Caco-2 (cell line): ENCODE measurements at regions not wholly inside any gene's neighbourhood (a gene's known extent, or its start where the extent isn't known, plus 50 kb on each side); places are given as distances from the start of the nearest gene placed in this dataset.

ENCODE experiments used
- BruUV-seq: library from RNA; stranded (reverse); fragments of 400-500 nt; replicated peaks from 2 replicates; lab custom pipeline; 2021; lab: Mats Ljungman, UMichigan
- CTCF ChIA-PET: fragments of 300-600 bp; sonication (Branson Sonifier 250); formaldehyde crosslinking; loops from one replicate; lab custom pipeline; 2022; ENCODE audit warnings: antibody characterized with exemption; lab: Charles Lee
- POLR2A ChIA-PET: fragments of 300-600 bp; sonication (Branson Sonifier 250); formaldehyde crosslinking; loops from one replicate; lab custom pipeline; 2022; ENCODE audit warnings: antibody characterized with exemption; lab: Charles Lee
- DNase-seq, 2 experiments: peaks; one replicate each; pipeline versions ENCODE4 v3.0.0 to v3.0.0-alpha.2; 2020 to 2022
- H3K27me3 ChIP-seq: replicated peaks from 2 replicates; pipeline ENCODE4 v1.6.0; 2011; ENCODE audit warnings: low read length; ENCODE audit not compliant: control insufficient read depth, insufficient read depth
- H3K36me3 ChIP-seq: 2 replicates; pipeline ENCODE4 v1.5.1; 2011; ENCODE audit warnings: low read length; ENCODE audit not compliant: control insufficient read depth, insufficient read depth
- H3K4me1 ChIP-seq: fragments of 250-450 bp; sonication (Bioruptor Pico); 2 replicates; pipeline ENCODE4 v1.5.1; 2020; ENCODE audit warnings: mild to moderate bottlenecking
- H3K4me3 ChIP-seq: 2 replicates; pipeline ENCODE4 v1.5.1; 2011; ENCODE audit warnings: low read depth, mild to moderate bottlenecking, control low read depth, low read length
- H3K9me3 ChIP-seq: fragments of 250-450 bp; sonication (Bioruptor Pico); 2 replicates; pipeline ENCODE4 v1.5.1; 2020; ENCODE audit warnings: mild to moderate bottlenecking, moderate library complexity
- H3K27ac Mint-ChIP-seq: one replicate; pipeline ENCODE4 v1.8.0; 2022; ENCODE audit warnings: mixed read lengths; ENCODE audit not compliant: unreplicated experiment
- H3K27me3 Mint-ChIP-seq: one replicate; pipeline ENCODE4 v1.8.0; 2022; ENCODE audit warnings: mixed read lengths; ENCODE audit not compliant: insufficient read depth, unreplicated experiment
- H3K36me3 Mint-ChIP-seq: one replicate; pipeline ENCODE4 v1.8.0; 2022; ENCODE audit warnings: mild to moderate bottlenecking, mixed read lengths; ENCODE audit not compliant: insufficient read depth, unreplicated experiment
- H3K4me1 Mint-ChIP-seq: one replicate; pipeline ENCODE4 v1.8.0; 2022; ENCODE audit warnings: low read depth, mixed read lengths; ENCODE audit not compliant: unreplicated experiment
- H3K4me3 Mint-ChIP-seq: one replicate; pipeline ENCODE4 v1.8.0; 2022; ENCODE audit warnings: mild to moderate bottlenecking, moderate library complexity, mixed read lengths; ENCODE audit not compliant: unreplicated experiment
- H3K9me3 Mint-ChIP-seq: one replicate; pipeline ENCODE4 v1.8.0; 2022; ENCODE audit warnings: mixed read lengths; ENCODE audit not compliant: unreplicated experiment
- intact Hi-C: fragments of 100-400 bp; cut with micrococcal nuclease; formaldehyde crosslinking; loops from one replicate; pipeline ENCODE4 v1.10.0; 2022; ENCODE audit not compliant: unreplicated experiment
- TF ChIP-seq, protein P1 (sequence below), 2 experiments: fragments of 200-600 bp in 1 of 2; IDR thresholded peaks; 1 replicate in 1 of 2; 2 replicates in 1 of 2; pipeline versions ENCODE4 v1.5.1 to v1.8.0; 2011 to 2022; ENCODE audit warnings: antibody characterized with exemption in 1 of 2, control low read depth in 1 of 2, inconsistent platforms in 1 of 2, low read depth in 1 of 2, low read length in 1 of 2, mild to moderate bottlenecking in 1 of 2, moderate library complexity in 1 of 2; ENCODE audit not compliant: insufficient read depth in 1 of 2, severe bottlenecking in 1 of 2, unreplicated experiment in 1 of 2

DNA sequence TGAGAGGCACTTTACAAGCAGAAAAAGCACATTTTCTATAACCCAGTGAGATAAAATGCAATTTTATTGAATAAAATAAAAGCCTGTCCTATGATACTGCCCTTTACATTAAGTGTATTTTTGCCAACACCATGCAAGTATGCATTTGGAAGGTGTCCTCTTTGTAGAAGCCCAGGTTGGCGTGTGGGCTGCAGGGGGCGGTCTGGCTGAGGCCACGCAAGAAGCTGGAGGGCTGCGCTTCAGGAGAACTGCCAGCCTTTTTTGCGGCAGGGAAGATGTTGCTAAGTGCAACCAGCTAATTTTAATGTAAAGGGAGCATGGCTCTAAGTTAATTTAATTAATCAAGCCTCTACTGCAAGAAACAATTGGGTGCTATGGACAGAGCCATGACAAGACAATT is 562.8 kb upstream of the SALL3 start:
- Mint-ChIP-seq H3K4me3 (no peak overlapping the region), H3K36me3 (no peaks in the 10 kb centered on the region), H3K27ac (no peak overlapping the region), H3K27me3 (peaks cover 4% of the 10 kb centered on the region), H3K9me3 (no peaks in the 10 kb centered on the region), H3K4me1 (no peaks in the 10 kb centered on the region)
- H3K4me1 ChIP-seq: no peaks in the 10 kb centered on the region
- POLR2A ChIA-PET: no interaction called here
- TF ChIP-seq, protein P1, sequence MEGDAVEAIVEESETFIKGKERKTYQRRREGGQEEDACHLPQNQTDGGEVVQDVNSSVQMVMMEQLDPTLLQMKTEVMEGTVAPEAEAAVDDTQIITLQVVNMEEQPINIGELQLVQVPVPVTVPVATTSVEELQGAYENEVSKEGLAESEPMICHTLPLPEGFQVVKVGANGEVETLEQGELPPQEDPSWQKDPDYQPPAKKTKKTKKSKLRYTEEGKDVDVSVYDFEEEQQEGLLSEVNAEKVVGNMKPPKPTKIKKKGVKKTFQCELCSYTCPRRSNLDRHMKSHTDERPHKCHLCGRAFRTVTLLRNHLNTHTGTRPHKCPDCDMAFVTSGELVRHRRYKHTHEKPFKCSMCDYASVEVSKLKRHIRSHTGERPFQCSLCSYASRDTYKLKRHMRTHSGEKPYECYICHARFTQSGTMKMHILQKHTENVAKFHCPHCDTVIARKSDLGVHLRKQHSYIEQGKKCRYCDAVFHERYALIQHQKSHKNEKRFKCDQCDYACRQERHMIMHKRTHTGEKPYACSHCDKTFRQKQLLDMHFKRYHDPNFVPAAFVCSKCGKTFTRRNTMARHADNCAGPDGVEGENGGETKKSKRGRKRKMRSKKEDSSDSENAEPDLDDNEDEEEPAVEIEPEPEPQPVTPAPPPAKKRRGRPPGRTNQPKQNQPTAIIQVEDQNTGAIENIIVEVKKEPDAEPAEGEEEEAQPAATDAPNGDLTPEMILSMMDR (IDR thresholded peaks at IDR 0.05; ENCODE audit: insufficient read depth in 1 of 2, low read depth in 1 of 2, low read length in 1 of 2, severe bottlenecking in 1 of 2, unreplicated experiment in 1 of 2): no peak
- CTCF ChIA-PET: no interaction called here
- no peaks in the 10 kb centered on the region for H3K36me3 ChIP-seq
- DNase-seq: no peak
- H3K4me3 ChIP-seq: no peak overlapping the region
- H3K9me3 ChIP-seq: no peaks in the 10 kb centered on the region
- intact Hi-C loops: no loop called here
- BruUV-seq: no TSS peak
- H3K27me3 ChIP-seq: no peaks in the 10 kb centered on the region

DNA sequence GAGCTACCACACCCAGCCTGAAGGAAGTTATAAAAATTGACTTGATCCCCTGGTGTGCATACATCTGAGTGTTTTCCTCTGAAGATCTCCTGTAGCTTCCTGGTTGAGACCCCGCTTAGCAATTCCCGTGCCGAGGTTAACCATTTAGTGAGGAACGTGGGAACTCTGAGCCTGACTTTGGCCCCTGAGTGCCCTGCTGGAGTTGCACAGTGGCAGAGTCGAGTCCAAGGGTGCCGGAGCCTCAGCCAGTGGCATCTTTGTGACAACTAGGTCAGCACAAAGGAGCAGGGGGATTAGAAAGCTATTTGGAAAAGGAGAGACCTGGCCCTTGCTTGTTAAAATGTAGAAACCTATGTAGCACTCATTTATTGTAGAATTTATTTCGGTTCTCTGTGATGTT is 561.2 kb upstream of the SALL3 start:
- TF ChIP-seq, protein P1 (IDR thresholded peaks at IDR 0.05; ENCODE audit: insufficient read depth in 1 of 2, low read depth in 1 of 2, low read length in 1 of 2, severe bottlenecking in 1 of 2, unreplicated experiment in 1 of 2): no peak
- Histone ChIP-seq H3K9me3 (no peaks in the 10 kb centered on the region), H3K27me3 (no peaks in the 10 kb centered on the region), H3K36me3 (no peaks in the 10 kb centered on the region), H3K4me1 (no peaks in the 10 kb centered on the region), H3K4me3 (no peak overlapping the region)
- CTCF ChIA-PET: no interaction called here
- intact Hi-C loops: no loop called here
- H3K27me3 Mint-ChIP-seq: peaks cover 4% of the 10 kb centered on the region
- no peaks in the 10 kb centered on the region for H3K9me3 Mint-ChIP-seq
- no peak for DNase-seq
- H3K27ac Mint-ChIP-seq: no peak overlapping the region
- POLR2A ChIA-PET: no interaction called here
- no peaks in the 10 kb centered on the region for H3K4me1 Mint-ChIP-seq
- H3K36me3 Mint-ChIP-seq: no peaks in the 10 kb centered on the region
- no peak overlapping the region for H3K4me3 Mint-ChIP-seq
- BruUV-seq: no TSS peak

DNA sequence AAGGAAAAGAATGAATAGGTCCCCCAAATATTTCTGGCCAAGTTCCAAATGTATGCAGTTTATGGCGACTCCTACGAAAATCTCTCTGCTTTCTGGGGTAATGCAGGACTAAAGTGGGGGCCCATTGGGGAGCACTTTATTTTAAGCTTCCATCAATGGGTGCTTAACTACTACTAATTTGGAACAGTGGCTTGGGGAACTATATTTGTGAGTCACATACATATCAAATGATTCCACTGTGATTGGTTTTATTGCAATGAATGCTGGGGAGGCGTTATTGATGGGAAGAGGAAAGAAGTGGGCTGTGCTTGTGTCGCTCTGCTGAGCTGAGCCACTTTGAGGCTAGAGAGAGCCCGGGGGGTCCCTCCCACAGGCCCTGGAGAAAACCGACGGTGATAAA is 560.4 kb upstream of the SALL3 start:
- ChIA-PET CTCF (no interaction called here), POLR2A (no interaction called here)
- TF ChIP-seq, protein P1 (IDR thresholded peaks at IDR 0.05; ENCODE audit: insufficient read depth in 1 of 2, low read depth in 1 of 2, low read length in 1 of 2, severe bottlenecking in 1 of 2, unreplicated experiment in 1 of 2): no peak
- H3K4me1 Mint-ChIP-seq: no peaks in the 10 kb centered on the region
- Histone ChIP-seq H3K36me3 (no peaks in the 10 kb centered on the region), H3K27me3 (no peaks in the 10 kb centered on the region), H3K4me1 (no peaks in the 10 kb centered on the region), H3K9me3 (no peaks in the 10 kb centered on the region), H3K4me3 (no peak overlapping the region)
- H3K36me3 Mint-ChIP-seq: no peaks in the 10 kb centered on the region
- intact Hi-C loops: no loop called here
- BruUV-seq: no TSS peak
- H3K27me3 Mint-ChIP-seq: no peaks in the 10 kb centered on the region
- DNase-seq: no peak
- H3K9me3 Mint-ChIP-seq: no peaks in the 10 kb centered on the region
- no peak overlapping the region for H3K27ac Mint-ChIP-seq
- H3K4me3 Mint-ChIP-seq: no peak overlapping the region
